Astrocyte (in vitro differentiated cells and primary cell): ENCODE measurements at regions not wholly inside any gene's neighbourhood (a gene's known extent, or its start where the extent isn't known, plus 50 kb on each side); places are given as distances from the start of the nearest gene placed in this dataset.

Source experiments
- CTCF ChIP-seq: IDR thresholded peaks from 2 replicates; pipeline ENCODE4 v1.5.1; 2011; ENCODE audit warnings: low read depth, mild to moderate bottlenecking, inconsistent platforms, low read length, moderate library complexity; ENCODE audit not compliant: insufficient read depth
- EZH2 ChIP-seq: IDR thresholded peaks from 2 replicates; pipeline ENCODE4 v1.6.1; 2012; ENCODE audit warnings: mild to moderate bottlenecking, low read length, inconsistent platforms; ENCODE audit not compliant: insufficient read depth

- TF ChIP-seq CTCF, result no peak
- TF ChIP-seq EZH2, result no peak
Measured at GRCh38 chr2:56478027-56478426, 294.2 kb downstream of the CCDC85A start.
